ENCODE measurements at regions not wholly inside any gene's neighbourhood (a gene's known extent, or its start where the extent isn't known, plus 50 kb on each side); places are given as distances from the start of the nearest gene placed in this dataset.

GRCh38 chr2:64873472-64873924 lies 115.7 kb upstream of the SLC1A4 start (continued):
- TF ChIP-seq HNRNPLL (IDR thresholded peaks at IDR 0.05; ENCODE audit: low read depth, low read length, poor library complexity, severe bottlenecking) (peak; percentile 64), ZNF205 (CRISPR knock-in tag; IDR thresholded peaks at IDR 0.05) (0 out of 2 replicates have a peak, but pooled peaks have one; percentile 47), ZNF572 (CRISPR knock-in tag; IDR thresholded peaks at IDR 0.05) (0 out of 2 replicates have a peak, but pooled peaks have one; percentile 67), SMC3 (IDR thresholded peaks at IDR 0.05; ENCODE audit: low read length) (peak; percentile 72), NONO (IDR thresholded peaks at IDR 0.05) (no peak), NONO (CRISPR knock-in tag; conservative IDR thresholded peaks at IDR 0.05) (peak; percentile 71), SAFB2 (CRISPR knock-in tag; IDR thresholded peaks at IDR 0.05; ENCODE audit: borderline replicate concordance, low read depth) (no peak), ZNF878 (CRISPR knock-in tag; IDR thresholded peaks at IDR 0.05) (no peak), ZNF687 (CRISPR knock-in tag; IDR thresholded peaks at IDR 0.05) (peak; percentile 67), HOXA5 (CRISPR knock-in tag; IDR thresholded peaks at IDR 0.05) (0 out of 2 replicates have a peak, but pooled peaks have one; percentile 53), UBTF (CRISPR knock-in tag; IDR thresholded peaks at IDR 0.05) (0 out of 2 replicates have a peak, but pooled peaks have one; percentile 47), KLF6 (CRISPR knock-in tag; IDR thresholded peaks at IDR 0.05) (peak; percentile 74; the same call in 1 of the 2 replicates), ZNF580 (CRISPR knock-in tag; IDR thresholded peaks at IDR 0.05; ENCODE audit: borderline replicate concordance, low read depth) (peak; percentile 75; the same call in 1 of the 2 replicates), FOXA1 (IDR thresholded peaks at IDR 0.05) (no peak), FOXA1 (CRISPR knock-in tag; IDR thresholded peaks at IDR 0.05) (peak; percentile 20; the same call in 1 of the 2 replicates), ZNF772 (CRISPR knock-in tag; IDR thresholded peaks at IDR 0.05) (peak; percentile 51; the same call in 1 of the 2 replicates), ZNF768 (CRISPR knock-in tag; IDR thresholded peaks at IDR 0.05) (peak; percentile 52; the same call in 1 of the 2 replicates), TEAD3 (CRISPR knock-in tag; optimal IDR thresholded peaks at IDR 0.05; ENCODE audit: borderline replicate concordance) (peak; percentile 93), ETV5 (CRISPR knock-in tag; IDR thresholded peaks at IDR 0.05; ENCODE audit: borderline replicate concordance) (peak; percentile 31; the same call in 1 of the 2 replicates), CC2D1A (CRISPR knock-in tag; IDR thresholded peaks at IDR 0.05) (0 out of 2 replicates have a peak, but pooled peaks have one; percentile 61), MED1 (CRISPR knock-in tag; IDR thresholded peaks at IDR 0.05) (peak; percentile 25; the same call in 1 of the 2 replicates), ZNF569 (CRISPR knock-in tag; IDR thresholded peaks at IDR 0.05; ENCODE audit: borderline replicate concordance) (no peak), ZNF720 (CRISPR knock-in tag; IDR thresholded peaks at IDR 0.05) (no peak), ELF3 (CRISPR knock-in tag; IDR thresholded peaks at IDR 0.05) (peak; percentile 62; the same call in 1 of the 2 replicates), FOXA3 (CRISPR knock-in tag; IDR thresholded peaks at IDR 0.05) (peak; percentile 40; the same call in 1 of the 2 replicates), IRF1 (CRISPR knock-in tag; IDR thresholded peaks at IDR 0.05; ENCODE audit: low read depth) (no peak)

All from HepG2 (cell line).